Neural cell (in vitro differentiated cells): ENCODE measurements at regions not wholly inside any gene's neighbourhood (a gene's known extent, or its start where the extent isn't known, plus 50 kb on each side); places are given as distances from the start of the nearest gene placed in this dataset.

Experiments
- H2AFZ ChIP-seq: fragments of 200-600, 300-800 bp; sonication (generic), shearing (Covaris generic); 2 replicates; pipeline ENCODE4 v1.6.0; 2014; ENCODE audit warnings: low read depth, mild to moderate bottlenecking, antibody characterized with exemption, low read length, moderate library complexity
- H3F3A ChIP-seq: fragments of 200-600 bp; shearing (Covaris generic); 2 replicates; pipeline ENCODE4 v1.6.1; 2016; ENCODE audit warnings: mild to moderate bottlenecking, moderate library complexity, mixed read lengths, antibody characterized with exemption, low read length; ENCODE audit not compliant: insufficient read depth, poor library complexity, severe bottlenecking
- H3K27ac ChIP-seq: fragments of 200-600, 300-800 bp; sonication (generic), shearing (Covaris generic); 2 replicates; pipeline ENCODE4 v1.5.1; 2014; ENCODE audit warnings: mild to moderate bottlenecking, low read length, moderate library complexity
- H3K27me3 ChIP-seq: fragments of 300-800, 200-600 bp; sonication (generic), shearing (Covaris generic); 2 replicates; pipeline ENCODE4 v1.6.0; 2014; ENCODE audit warnings: mild to moderate bottlenecking, low read depth, low read length, moderate library complexity; ENCODE audit not compliant: insufficient read depth
- H3K36me3 ChIP-seq: fragments of 300-800, 200-600 bp; sonication (generic), shearing (Covaris generic); 2 replicates; pipeline ENCODE4 v1.5.1; 2014; ENCODE audit warnings: mild to moderate bottlenecking, antibody characterized with exemption, low read length, moderate library complexity; ENCODE audit not compliant: insufficient read depth
- H3K4me2 ChIP-seq: fragments of 300-800, 200-600 bp; sonication (generic), shearing (Covaris generic); 2 replicates; pipeline ENCODE4 v1.6.0; 2014; ENCODE audit warnings: mild to moderate bottlenecking, low read length
- H3K4me3 ChIP-seq: fragments of 300-800, 200-600 bp; sonication (generic), shearing (Covaris generic); 2 replicates; pipeline ENCODE4 v1.5.1; 2014; ENCODE audit warnings: mild to moderate bottlenecking, low read length, moderate library complexity
- H3K79me2 ChIP-seq: fragments of 200-600 bp; shearing (Covaris generic); replicated peaks from 2 replicates; pipeline ENCODE4 v1.6.0; 2014; ENCODE audit warnings: mild to moderate bottlenecking, low read length, moderate library complexity; ENCODE audit not compliant: insufficient read depth
- H3K9ac ChIP-seq: fragments of 300-800, 200-600 bp; sonication (generic), shearing (Covaris generic); 2 replicates; pipeline ENCODE4 v1.6.1; 2016; ENCODE audit warnings: mild to moderate bottlenecking, low read length, mixed read lengths
- H3K9me2 ChIP-seq: fragments of 200-600 bp; shearing (Covaris generic); 2 replicates; pipeline ENCODE4 v1.6.1; 2016; ENCODE audit warnings: mild to moderate bottlenecking, low read length, mixed read lengths; ENCODE audit not compliant: insufficient read depth
- H3K9me3 ChIP-seq: fragments of 200-600, 300-800 bp; sonication (generic), shearing (Covaris generic); 2 replicates; pipeline ENCODE4 v1.6.1; 2016; ENCODE audit warnings: mild to moderate bottlenecking, mixed run types, low read length, moderate library complexity, mixed read lengths
- H4K20me1 ChIP-seq: fragments of 200-600 bp; shearing (Covaris generic); 2 replicates; pipeline ENCODE4 v1.6.1; 2016; ENCODE audit warnings: mild to moderate bottlenecking, mixed run types; ENCODE audit not compliant: insufficient read depth
- CTCF ChIP-seq: fragments of 450-650 bp; IDR thresholded peaks from 2 replicates; pipeline ENCODE4 v1.5.1; 2014; ENCODE audit warnings: antibody characterized with exemption, mild to moderate bottlenecking, moderate library complexity; ENCODE audit not compliant: poor library complexity, severe bottlenecking
- EP300 ChIP-seq: fragments of 450-650 bp; conservative IDR thresholded peaks from 2 replicates; pipeline ENCODE4 v1.6.1; 2014; ENCODE audit warnings: antibody characterized with exemption, mild to moderate bottlenecking, moderate library complexity; ENCODE audit not compliant: poor library complexity, severe bottlenecking
- EZH2 ChIP-seq: fragments of 200-600, 300-800 bp; shearing (Covaris generic), sonication (generic); IDR thresholded peaks from 2 replicates; pipeline ENCODE4 v1.6.1; 2014; ENCODE audit warnings: antibody characterized with exemption, low read length, borderline replicate concordance, mild to moderate bottlenecking; ENCODE audit not compliant: insufficient read depth, poor library complexity, severe bottlenecking
- MXI1 ChIP-seq: fragments of 450-650 bp; conservative IDR thresholded peaks from 2 replicates; pipeline ENCODE4 v1.6.1; 2014; ENCODE audit warnings: antibody characterized with exemption, mild to moderate bottlenecking; ENCODE audit not compliant: poor library complexity, severe bottlenecking
- POLR2AphosphoS5 ChIP-seq: IDR thresholded peaks from 2 replicates; pipeline ENCODE4 v1.6.1; 2012
- RAD21 ChIP-seq: fragments of 450-650 bp; conservative IDR thresholded peaks from 2 replicates; pipeline ENCODE4 v1.6.1; 2014; ENCODE audit warnings: antibody characterized with exemption, mild to moderate bottlenecking, moderate library complexity
- REST ChIP-seq: IDR thresholded peaks from 2 replicates; pipeline ENCODE4 v1.6.1; 2012; ENCODE audit warnings: borderline replicate concordance
- SMC3 ChIP-seq: fragments of 450-650 bp; conservative IDR thresholded peaks from 2 replicates; pipeline ENCODE4 v1.6.1; 2014; ENCODE audit warnings: antibody characterized with exemption, mild to moderate bottlenecking, moderate library complexity; ENCODE audit not compliant: poor library complexity
- TAF1 ChIP-seq: IDR thresholded peaks from 2 replicates; pipeline ENCODE4 v1.6.1; 2012; ENCODE audit warnings: low read depth

- H3K36me3 ChIP-seq = no peaks in the 10 kb centered on the region
- no peak overlapping the region for H3K4me2 ChIP-seq
- H3K9me2 ChIP-seq = no peaks in the 10 kb centered on the region
- no peak overlapping the region for H2AFZ ChIP-seq
- TF ChIP-seq MXI1 (no peak), EP300 (no peak), SMC3 (no peak)
- no peak overlapping the region for H3K27ac ChIP-seq
- H3F3A ChIP-seq = no peaks in the 10 kb centered on the region
- no peak overlapping the region for H3K9ac ChIP-seq
- H3K27me3 ChIP-seq = no peaks in the 10 kb centered on the region
- no peaks in the 10 kb centered on the region for H4K20me1 ChIP-seq
- H3K4me3 ChIP-seq = no peak overlapping the region
- H3K79me2 ChIP-seq = no peaks in the 10 kb centered on the region
- H3K9me3 ChIP-seq = no peaks in the 10 kb centered on the region
These were observed 242.3 kb upstream of the PMEPA1 start for GRCh38 chr20:57952136-57952535.

- Histone ChIP-seq H3K27me3 (no peaks in the 10 kb centered on the region), H3K9ac (no peak overlapping the region), H3K79me2 (no peaks in the 10 kb centered on the region), H3F3A (no peaks in the 10 kb centered on the region), H4K20me1 (no peaks in the 10 kb centered on the region), H3K27ac (no peak overlapping the region), H2AFZ (no peak overlapping the region), H3K4me2 (no peak overlapping the region), H3K9me2 (no peaks in the 10 kb centered on the region), H3K9me3 (no peaks in the 10 kb centered on the region), H3K36me3 (no peaks in the 10 kb centered on the region), H3K4me3 (no peak overlapping the region)
- TF ChIP-seq POLR2AphosphoS5 = no peak
- TF ChIP-seq SMC3 = no peak
- TF ChIP-seq RAD21 = no peak
- no peak for TF ChIP-seq CTCF
- no peak for TF ChIP-seq EZH2
- TF ChIP-seq EP300 = no peak
- TF ChIP-seq TAF1 = no peak
- no peak for TF ChIP-seq MXI1
- TF ChIP-seq REST = no peak
These were observed 241.7 kb upstream of the PMEPA1 start for GRCh38 chr20:57951549-57951948.

DNA sequence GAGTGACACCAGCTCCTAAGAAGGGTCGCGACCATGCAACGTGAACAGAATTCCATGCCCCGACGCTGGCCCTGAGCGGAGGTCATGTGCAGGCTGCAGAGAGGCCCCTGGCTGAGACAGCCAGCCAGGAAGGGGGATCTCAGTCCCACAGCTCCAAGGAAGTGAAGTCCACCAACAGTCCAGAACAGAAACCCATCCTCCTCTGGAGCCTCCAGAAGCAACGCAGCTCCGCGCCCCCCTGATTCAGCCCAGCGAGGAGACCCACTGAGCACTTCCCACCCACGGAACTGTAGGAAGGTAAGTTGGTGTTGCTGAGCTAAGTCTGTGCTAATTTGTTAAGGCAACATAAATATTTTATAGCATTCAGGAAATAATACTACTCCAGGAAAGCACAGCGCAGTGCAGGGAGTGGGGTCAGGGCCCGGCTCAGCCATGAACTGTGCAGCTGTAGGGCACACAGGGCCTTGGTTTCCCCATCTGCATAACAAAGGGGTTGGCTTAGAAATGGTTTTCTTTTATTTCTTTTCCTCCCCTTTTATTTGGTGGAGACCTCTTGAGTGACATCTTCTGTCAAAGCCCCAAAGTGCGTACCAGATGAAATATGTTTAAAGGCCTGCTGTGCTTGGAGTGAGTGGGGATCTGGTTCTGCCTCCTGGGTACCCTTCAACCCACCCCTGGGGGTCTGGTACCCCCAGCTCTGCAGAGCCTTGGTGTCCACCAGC, 241.1 kb upstream of the PMEPA1 start:
- H2AFZ ChIP-seq = no peak overlapping the region
- H3K79me2 ChIP-seq = no peaks in the 10 kb centered on the region
- no peaks in the 10 kb centered on the region for H3K27me3 ChIP-seq
- no peak overlapping the region for H3K4me3 ChIP-seq
- H3K27ac ChIP-seq = no peak overlapping the region
- H3K9ac ChIP-seq = no peak overlapping the region
- H4K20me1 ChIP-seq = no peaks in the 10 kb centered on the region
- no peaks in the 10 kb centered on the region for H3F3A ChIP-seq
- no peak overlapping the region for H3K4me2 ChIP-seq
- no peaks in the 10 kb centered on the region for H3K9me2 ChIP-seq
- TF ChIP-seq RAD21 = no peak
- no peak for TF ChIP-seq EP300
- no peak for TF ChIP-seq EZH2
- no peak for TF ChIP-seq POLR2AphosphoS5
- TF ChIP-seq TAF1 = no peak
- TF ChIP-seq SMC3 = no peak
- no peaks in the 10 kb centered on the region for H3K9me3 ChIP-seq
- H3K36me3 ChIP-seq = no peaks in the 10 kb centered on the region
